LNCAP (cell line): ENCODE measurements at regions not wholly inside any gene's neighbourhood (a gene's known extent, or its start where the extent isn't known, plus 50 kb on each side); places are given as distances from the start of the nearest gene placed in this dataset.

ENCODE experiments used
- TF ChIP-seq, protein P1 (sequence below): fragments of 450-650 bp; IDR thresholded peaks from 2 replicates; pipeline ENCODE4 v1.5.1; 2017; ENCODE audit warnings: mild to moderate bottlenecking

DNA sequence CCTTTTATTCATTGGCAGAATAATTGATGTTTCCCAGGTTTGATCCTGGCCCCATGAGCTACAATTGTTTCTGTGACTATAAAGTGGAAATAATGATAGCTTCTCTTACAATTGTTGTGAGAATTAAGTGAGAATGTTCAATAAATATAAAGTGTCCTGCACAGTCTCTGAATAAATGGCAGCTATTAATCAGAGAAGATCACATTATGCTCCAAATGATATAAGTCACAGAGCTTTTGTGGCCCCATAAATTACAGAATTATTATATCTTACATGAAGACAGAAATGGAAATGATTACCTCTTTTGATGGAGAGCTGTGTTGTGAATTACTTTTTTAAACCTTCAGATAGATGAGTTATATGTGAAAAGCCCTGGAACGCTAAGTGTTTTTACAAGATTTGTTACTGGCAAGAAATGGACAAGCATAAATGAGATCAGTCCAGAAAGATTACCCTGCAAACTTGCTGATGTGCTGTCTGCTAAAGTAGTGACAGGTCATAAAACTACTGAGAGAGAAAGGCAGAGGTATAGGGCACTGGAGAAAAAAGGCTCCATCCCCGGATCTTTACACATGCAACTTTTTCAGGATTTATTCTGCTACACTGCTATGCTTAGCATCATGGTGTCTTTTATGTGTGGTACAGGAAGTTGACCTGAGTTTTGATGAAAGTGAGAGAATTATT lies 750.9 kb upstream of the GOT2 start:
- TF ChIP-seq, protein P1, sequence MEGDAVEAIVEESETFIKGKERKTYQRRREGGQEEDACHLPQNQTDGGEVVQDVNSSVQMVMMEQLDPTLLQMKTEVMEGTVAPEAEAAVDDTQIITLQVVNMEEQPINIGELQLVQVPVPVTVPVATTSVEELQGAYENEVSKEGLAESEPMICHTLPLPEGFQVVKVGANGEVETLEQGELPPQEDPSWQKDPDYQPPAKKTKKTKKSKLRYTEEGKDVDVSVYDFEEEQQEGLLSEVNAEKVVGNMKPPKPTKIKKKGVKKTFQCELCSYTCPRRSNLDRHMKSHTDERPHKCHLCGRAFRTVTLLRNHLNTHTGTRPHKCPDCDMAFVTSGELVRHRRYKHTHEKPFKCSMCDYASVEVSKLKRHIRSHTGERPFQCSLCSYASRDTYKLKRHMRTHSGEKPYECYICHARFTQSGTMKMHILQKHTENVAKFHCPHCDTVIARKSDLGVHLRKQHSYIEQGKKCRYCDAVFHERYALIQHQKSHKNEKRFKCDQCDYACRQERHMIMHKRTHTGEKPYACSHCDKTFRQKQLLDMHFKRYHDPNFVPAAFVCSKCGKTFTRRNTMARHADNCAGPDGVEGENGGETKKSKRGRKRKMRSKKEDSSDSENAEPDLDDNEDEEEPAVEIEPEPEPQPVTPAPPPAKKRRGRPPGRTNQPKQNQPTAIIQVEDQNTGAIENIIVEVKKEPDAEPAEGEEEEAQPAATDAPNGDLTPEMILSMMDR: no peak

DNA sequence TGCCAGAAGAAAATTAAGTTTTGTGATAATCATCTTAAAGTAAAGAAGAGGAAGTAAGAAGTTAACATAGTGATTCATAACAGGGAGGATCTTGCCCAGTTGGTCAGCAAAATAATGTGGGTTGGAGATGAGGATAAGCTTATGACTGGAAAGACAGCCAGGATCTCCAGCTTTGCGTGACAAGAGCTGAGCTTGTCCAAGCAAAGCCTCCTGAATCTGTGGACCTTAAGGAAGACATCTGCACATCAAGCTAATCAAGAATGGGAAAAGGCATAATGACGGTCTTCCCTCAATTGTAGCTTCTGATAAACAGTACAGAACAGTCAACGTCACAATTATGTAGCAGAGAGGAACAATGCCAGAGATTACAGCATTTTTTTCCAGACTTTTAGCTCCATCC lies 744.7 kb upstream of the GOT2 start:
- TF ChIP-seq, protein P1: no peak

DNA sequence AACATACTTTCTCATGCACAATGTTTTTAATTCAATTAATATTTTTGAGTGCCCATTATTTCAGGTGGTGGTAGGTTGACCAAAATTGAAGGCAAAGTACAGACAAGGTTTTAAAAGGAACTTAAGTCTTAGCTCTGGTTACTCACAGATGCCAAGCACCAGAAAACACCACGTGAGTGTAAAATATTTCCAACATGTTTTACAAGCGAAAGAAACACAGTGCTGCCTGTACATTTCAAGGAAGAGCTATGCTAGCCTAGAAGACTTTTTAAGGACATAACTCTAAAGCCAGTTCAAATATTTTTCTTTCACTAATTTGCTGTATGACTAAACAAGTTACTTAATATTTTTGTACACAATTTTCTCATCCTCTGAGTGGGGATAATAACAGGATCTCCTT lies 736.4 kb upstream of the GOT2 start:
- TF ChIP-seq, protein P1: no peak

DNA sequence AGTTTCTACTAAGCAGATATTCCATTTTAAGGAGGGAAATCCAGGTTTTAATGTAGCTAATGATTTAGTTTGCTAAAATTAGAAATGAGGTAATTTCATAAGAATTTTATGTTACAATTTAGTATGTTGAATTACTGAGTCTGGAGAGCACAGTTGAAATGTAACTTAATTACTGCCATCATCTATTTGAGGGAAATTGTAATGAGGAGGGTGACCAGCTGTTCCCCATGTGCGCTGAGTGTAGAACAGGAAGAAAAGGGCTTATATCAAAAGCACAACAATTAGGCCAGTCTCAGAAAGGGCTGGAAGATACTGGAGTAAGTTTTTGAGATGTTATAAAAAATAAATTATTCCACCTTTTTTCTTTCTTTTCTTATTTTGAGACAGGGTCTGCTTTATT lies 735.1 kb upstream of the GOT2 start:
- TF ChIP-seq, protein P1: no peak

DNA sequence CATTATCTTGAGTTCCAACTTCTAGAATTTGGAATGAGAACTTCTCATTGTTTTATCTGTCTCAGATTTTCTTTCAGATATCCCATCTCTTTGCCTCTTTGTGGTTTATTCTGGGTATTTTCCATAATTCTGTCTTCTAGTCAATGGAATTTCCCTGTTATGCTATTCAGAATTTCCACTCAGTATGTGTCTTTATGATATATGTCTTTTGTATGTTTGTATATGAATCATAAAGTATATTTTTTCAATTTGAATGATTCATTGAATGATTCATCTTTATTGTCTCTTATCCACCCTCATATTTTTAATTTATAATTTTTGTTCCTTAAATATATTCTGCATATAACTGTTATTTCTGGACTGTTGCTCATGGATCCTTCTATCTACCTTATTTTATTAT lies 729.7 kb upstream of the GOT2 start:
- TF ChIP-seq, protein P1: no peak

DNA sequence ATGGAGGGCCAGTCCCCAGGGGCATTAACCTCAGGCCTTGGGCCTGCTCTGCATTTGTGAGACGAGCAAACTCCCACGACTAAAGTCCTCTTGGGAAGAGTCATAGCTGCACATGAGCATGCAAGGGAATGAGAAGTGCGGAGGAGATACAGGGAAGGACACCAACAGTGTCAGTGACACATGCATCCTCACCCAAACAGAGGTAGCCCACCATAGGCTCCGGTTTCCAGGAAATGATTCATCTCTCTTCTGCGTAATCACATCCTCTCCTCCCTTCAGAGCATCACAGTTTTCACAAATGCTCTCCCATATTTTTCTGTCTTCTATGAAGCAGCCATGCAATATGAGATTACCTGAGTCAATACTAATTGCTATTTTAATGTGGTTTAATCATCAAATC lies 725.7 kb upstream of the GOT2 start:
- TF ChIP-seq, protein P1: no peak

DNA sequence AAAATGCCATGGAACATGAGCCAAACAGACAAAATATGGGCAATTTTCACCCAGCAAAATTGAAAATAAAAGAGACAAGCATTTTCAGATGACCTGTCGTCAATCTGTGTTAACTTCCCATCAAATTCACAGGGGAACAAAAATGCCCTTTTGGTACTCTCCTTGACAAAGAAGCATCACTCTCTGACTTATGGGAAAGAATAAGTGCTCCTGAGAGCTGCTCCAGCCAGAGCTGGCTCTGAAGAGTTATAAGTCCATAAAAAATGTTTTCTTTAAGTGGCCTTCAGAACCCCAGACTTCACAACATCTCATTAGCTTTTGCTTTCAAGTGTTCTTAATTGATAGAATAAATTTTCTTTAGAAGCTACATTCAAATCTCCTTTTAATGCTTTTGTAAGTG lies 721.4 kb upstream of the GOT2 start:
- TF ChIP-seq, protein P1: no peak

DNA sequence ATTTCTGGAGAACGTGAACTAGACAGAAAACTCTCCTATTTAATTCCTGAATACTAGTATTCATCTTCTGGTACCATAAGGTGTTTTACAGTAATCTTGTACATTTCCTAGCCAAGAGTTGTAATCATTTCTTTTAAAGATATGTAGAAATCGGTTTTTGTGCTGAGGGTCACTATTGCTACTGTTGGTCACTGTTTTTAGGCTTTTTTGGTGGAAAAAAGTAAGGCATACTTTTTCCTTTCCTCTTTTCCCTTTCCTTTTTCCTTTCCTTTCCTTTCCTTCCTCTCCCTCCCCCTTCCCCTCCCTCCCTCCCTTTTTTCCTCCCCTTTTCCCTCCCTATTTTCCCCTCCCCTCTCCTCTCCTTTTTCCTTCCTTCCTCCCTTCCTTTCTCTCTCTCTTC lies 706.4 kb upstream of the GOT2 start:
- TF ChIP-seq, protein P1: no peak
